ENCODE measurements at regions not wholly inside any gene's neighbourhood (a gene's known extent, or its start where the extent isn't known, plus 50 kb on each side); places are given as distances from the start of the nearest gene placed in this dataset.
"Not testable (repeated sequence)": the region's sequence is repeated elsewhere in the genome, so short reads cannot be mapped to it uniquely, and the experiment has no call there.

- DNase-seq: peak; percentile 90 to 94
Measured at GRCh38 chr20:39960522-39961428, 728.3 kb downstream of the MAFB start.

DNA sequence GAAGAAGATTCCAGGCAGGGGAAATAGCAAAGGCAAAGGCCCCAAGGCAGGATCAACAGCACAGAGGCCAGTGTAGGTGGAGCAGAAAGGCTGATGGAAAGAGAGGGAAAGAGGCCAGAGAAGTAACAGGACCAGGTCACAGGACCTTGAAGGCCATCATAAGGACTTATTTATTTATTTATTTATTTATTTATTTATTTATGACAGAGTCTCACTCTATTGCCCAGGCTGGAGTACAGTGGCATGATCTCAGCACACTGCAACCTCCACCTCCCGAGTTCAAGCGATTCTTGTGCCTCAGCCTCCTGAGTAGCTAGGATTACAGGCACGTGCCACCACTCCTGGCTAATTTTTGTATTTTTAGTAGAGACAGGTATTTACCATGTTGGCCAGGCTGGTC, 731.1 kb downstream of the MAFB start:
- not testable (repeated sequence) for DNase-seq

DNA sequence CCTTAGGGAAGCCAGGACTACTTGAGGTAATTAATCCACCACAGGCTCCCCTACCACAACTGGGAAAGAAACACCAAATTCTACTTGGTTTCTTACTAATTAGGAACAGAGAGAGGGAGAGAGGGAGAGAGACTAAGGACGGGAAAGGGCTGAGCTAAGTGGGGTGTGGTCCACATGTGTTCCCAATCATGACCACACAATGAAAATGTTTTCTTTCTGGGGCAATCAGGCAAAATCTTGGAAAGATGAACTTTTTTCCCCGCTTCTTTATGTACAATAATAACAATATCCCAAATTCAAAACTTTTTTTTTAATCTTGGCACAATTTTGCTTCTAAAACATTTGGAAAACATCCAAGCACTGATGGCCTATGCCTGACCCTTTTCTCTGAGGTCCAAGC, 734.4 kb downstream of the MAFB start:
- DNase-seq: no peak

DNA sequence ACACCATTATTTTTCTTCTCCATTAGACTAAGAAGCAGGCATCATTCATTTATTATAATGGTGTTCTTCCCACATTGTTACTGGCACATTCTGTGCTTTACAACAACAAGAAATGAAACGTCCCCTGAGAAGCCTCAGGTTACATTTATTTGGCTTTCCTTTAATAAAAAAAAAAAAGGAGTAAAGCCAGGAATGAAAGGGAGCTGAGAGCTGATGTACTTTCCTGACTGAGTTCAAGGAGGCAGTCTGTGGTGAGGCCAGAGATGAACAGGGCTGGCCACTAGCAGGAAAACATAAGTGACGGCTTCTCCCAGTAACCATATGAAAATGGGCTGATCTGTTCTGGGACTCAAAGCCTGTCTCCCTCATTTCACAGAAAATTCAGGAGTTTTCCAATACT, 742.1 kb downstream of the MAFB start:
- no peak for DNase-seq

GRCh38 chr20:39946053-39946810, 742.8 kb downstream of the MAFB start:
- DNase-seq: no peak

- DNase-seq: no peak
Measured at GRCh38 chr20:39944861-39945260, 744.2 kb downstream of the MAFB start.

- DNase-seq: no peak
Measured at GRCh38 chr20:39943336-39943735, 745.7 kb downstream of the MAFB start.

DNA sequence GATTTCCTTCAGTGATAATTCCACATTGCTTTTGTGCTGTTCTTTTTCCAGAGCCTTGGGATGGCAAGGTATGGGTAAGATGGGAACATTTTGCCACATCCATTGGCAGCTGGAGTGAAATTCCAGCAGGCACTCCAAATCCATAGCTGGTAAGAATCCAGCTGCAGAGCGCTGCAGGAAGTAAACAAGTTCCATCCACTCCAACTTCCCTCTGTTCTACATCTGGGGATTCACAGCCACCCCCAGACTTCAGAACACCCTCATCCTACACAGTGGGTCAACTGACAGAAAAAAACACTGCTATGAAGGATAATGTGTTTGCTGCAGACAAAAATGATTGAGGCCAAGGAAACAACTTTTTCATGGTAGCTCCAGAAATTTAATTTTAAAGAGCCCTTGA, 747.8 kb downstream of the MAFB start:
- DNase-seq: no peak

- DNase-seq: no peak
Measured at GRCh38 chr20:39939241-39939865, 749.7 kb downstream of the MAFB start.

- DNase-seq: no peak
Measured at GRCh38 chr20:39936401-39936800, 752.6 kb downstream of the MAFB start.

GRCh38 chr20:39935901-39936300, 753.1 kb downstream of the MAFB start:
- DNase-seq: no peak

DNA sequence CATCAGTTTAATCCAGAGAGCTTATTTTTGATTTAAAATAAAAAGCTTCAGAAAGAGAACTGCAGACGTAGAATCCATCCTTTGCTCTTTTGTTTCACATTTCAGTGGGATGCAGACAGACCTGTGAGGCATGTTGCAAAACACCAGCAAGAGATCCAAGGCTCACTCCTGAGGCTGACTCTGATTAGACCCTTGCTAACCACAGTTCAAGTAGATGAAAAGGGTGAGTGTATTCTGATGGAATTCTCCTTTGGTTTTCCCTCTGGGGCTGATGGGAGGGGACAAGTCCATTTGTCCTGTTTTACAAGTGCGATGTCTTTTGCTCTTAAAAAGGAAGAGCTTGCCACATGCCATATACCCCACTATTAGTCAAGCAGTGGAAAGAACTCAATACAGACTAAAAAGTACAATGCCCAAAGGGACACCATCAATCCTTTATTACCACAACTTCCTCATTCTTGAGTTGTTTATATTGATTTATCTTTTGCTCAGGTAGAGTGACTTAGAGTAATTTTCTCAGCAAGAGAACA, 772.7 kb downstream of the MAFB start:
- no peak for DNase-seq

DNA sequence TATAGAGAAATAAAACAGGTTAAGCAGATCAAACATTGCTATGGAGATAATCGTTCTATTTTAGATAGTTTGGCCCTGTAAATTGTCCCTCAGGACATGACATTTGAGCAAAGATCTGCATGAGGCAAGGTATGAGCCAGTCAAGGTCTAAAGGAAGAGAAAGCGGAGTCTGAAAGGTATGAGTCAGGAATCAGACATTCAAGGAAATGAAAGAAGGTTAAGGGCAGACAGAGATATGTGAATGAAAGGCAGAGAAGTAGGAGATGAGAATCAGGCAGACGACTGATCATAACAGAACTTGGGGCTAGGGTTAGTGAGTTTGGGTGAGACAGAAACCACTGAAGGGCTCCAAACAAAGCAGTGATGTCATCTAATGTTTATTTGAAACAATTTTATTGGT, 775.8 kb downstream of the MAFB start:
- no peak for DNase-seq

- no peak for DNase-seq
Measured at GRCh38 chr20:39911497-39911896, 777.5 kb downstream of the MAFB start.

DNA sequence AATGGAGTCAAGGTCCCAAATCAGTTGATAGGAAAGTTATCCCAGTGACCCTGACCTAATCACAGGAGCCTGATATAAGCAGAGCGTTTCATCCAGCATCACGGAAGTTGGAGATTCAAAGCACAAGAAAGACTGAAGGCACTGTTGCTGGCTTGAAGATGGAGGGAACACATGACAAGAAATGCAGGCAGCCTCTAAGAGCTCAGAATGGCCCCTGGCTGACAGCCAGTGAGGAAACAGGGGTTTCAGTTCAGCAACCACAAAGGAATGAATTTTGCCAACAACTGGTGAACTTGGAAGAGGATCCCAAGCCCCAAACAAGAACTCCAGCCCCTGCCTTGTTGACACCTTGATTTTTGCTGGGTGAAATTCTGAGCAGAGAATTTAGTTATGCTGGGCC, 778.5 kb downstream of the MAFB start:
- DNase-seq: no peak

DNA sequence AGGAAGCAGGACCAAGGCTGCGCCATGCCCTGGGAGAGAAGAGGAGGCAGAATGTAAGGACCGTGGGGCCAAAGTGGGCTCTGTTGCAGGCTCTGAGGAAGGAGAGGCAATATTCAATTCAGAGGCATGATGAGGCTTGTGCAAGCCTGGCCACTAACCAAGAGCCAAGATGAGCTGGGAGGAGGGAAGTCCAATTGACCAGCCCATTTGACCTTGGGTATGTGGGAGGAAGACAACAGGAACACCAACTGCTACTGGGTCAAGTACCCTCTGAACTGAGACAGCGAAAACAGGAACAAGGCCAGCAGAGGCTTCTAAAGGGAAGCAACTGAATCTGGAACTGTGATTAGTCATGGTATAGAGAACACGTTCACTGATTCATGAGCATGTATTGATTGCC, 779.6 kb downstream of the MAFB start:
- DNase-seq: no peak

- DNase-seq: peak in 1 of 2 experiments; percentile 23
Measured at GRCh38 chr20:39904476-39905112, 784.4 kb downstream of the MAFB start.

DNA sequence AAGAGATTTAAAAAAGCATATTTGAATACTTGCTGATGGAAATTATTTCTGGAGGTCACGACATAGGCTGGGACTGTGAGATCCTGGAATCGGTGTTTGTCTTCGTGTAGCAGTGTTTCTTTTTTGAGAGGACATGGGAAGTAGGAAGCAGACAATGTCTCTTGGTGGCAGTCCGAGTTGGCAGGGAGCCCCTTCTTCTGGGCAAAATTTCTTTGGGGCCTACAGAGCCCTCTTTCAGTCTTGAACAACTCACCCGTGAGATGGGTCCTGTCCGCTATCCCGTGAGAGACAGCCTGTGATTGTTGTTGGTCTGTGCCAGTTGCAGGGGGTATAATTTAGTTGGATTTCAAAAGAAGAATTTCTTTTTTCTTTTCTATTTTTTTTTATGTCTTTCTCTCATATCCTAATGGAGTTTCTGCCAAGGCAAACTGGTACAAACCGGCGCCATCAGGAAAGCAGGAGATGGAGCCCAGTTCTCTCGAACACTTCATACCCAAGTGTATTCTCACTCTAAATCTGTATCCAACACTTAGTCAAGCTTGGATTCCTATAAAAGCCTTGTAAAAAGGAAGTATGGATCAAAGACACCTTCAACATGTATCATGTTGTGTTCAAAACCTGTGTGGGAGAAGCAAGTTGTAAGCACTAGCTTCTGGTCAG, 785.1 kb downstream of the MAFB start:
- no peak for DNase-seq

- no peak for DNase-seq
Measured at GRCh38 chr20:39899881-39900280, 789.2 kb downstream of the MAFB start.

- peak in 1 of 2 experiments; percentile 50 for DNase-seq
Measured at GRCh38 chr20:39898467-39898852, 790.6 kb downstream of the MAFB start.

GRCh38 chr20:39897781-39898466, 791.1 kb downstream of the MAFB start:
- no peak for DNase-seq

- no peak for DNase-seq
Measured at GRCh38 chr20:39897058-39897457, 792.0 kb downstream of the MAFB start.
